Adrenal gland (tissue), 5 donors: ENCODE measurements at regions not wholly inside any gene's neighbourhood (a gene's known extent, or its start where the extent isn't known, plus 50 kb on each side); places are given as distances from the start of the nearest gene placed in this dataset.

ENCODE experiments used
- POLR2A ChIP-seq, 2 donors: fragments of 450-650 bp; IDR thresholded peaks; one replicate each; pipeline ENCODE4 v1.6.1; 2017; ENCODE audit warnings: antibody characterized with exemption in 2 of 2, mild to moderate bottlenecking in 2 of 2, moderate library complexity in 1 of 2
- TF ChIP-seq, protein P1 (sequence below), 6 experiments: fragments of 450-650 bp in 4 of 6; fragments of 200-600 bp in 2 of 6; sonication (generic) in 1 of 6; IDR thresholded peaks; 1 replicate in 5 of 6; 2 replicates in 1 of 6; pipeline versions ENCODE4 v1.5.1 to v1.8.0; 2016 to 2021; ENCODE audit warnings: antibody characterized with exemption in 6 of 6, mild to moderate bottlenecking in 2 of 6, moderate library complexity in 1 of 6
- donor health status: DM: no; HTN: no; CAD: no.

DNA sequence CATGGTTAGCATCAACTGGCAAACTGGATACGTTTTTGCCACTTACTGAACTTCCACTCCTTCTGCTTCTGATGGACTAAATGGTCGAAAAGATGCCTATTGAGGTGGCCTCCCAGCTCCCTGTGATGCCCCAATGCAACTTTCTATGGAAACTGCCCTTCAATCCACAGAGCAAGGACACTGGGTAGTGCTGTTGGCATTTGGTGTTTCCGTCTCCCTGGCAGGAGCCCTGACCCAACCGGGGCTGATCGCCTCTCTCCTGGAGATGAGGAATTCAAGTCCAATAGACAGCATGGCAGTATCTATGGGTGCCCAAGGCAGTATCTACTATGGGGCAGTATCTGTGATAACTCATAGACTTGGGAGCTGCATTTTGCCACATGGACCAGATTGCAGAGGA lies 116.3 kb upstream of the IRX3 start:
- TF ChIP-seq, protein P1, sequence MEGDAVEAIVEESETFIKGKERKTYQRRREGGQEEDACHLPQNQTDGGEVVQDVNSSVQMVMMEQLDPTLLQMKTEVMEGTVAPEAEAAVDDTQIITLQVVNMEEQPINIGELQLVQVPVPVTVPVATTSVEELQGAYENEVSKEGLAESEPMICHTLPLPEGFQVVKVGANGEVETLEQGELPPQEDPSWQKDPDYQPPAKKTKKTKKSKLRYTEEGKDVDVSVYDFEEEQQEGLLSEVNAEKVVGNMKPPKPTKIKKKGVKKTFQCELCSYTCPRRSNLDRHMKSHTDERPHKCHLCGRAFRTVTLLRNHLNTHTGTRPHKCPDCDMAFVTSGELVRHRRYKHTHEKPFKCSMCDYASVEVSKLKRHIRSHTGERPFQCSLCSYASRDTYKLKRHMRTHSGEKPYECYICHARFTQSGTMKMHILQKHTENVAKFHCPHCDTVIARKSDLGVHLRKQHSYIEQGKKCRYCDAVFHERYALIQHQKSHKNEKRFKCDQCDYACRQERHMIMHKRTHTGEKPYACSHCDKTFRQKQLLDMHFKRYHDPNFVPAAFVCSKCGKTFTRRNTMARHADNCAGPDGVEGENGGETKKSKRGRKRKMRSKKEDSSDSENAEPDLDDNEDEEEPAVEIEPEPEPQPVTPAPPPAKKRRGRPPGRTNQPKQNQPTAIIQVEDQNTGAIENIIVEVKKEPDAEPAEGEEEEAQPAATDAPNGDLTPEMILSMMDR (IDR thresholded peaks at IDR 0.05), result no peak
- no peak for TF ChIP-seq POLR2A (IDR thresholded peaks at IDR 0.05)
